Activated T-cell treated with anti-CD3 and anti-CD28 coated beads, Interleukin-2, amount 50 U/mL, for 24 hours (primary cell): ENCODE measurements at regions not wholly inside any gene's neighbourhood (a gene's known extent, or its start where the extent isn't known, plus 50 kb on each side); places are given as distances from the start of the nearest gene placed in this dataset.

ENCODE experiments used
- DNase-seq: peaks from one replicate; pipeline ENCODE4 v3.0.0-alpha.2; 2020
- H3K27ac Mint-ChIP-seq: 2 replicates; pipeline ENCODE4 v1.8.0; 2020; ENCODE audit warnings: mild to moderate bottlenecking, mixed read lengths
- H3K27me3 Mint-ChIP-seq: 2 replicates; pipeline ENCODE4 v1.8.0; 2020; ENCODE audit warnings: mixed read lengths
- H3K36me3 Mint-ChIP-seq: 2 replicates; pipeline ENCODE4 v1.8.0; 2020; ENCODE audit warnings: low read depth, mixed read lengths
- H3K4me1 Mint-ChIP-seq: 2 replicates; pipeline ENCODE4 v1.8.0; 2020; ENCODE audit warnings: low read depth, mixed read lengths
- H3K4me3 Mint-ChIP-seq: 2 replicates; pipeline ENCODE4 v1.8.0; 2020; ENCODE audit warnings: mild to moderate bottlenecking, moderate library complexity, mixed read lengths
- H3K9me3 Mint-ChIP-seq: 2 replicates; pipeline ENCODE4 v1.8.0; 2020; ENCODE audit warnings: mixed read lengths

DNA sequence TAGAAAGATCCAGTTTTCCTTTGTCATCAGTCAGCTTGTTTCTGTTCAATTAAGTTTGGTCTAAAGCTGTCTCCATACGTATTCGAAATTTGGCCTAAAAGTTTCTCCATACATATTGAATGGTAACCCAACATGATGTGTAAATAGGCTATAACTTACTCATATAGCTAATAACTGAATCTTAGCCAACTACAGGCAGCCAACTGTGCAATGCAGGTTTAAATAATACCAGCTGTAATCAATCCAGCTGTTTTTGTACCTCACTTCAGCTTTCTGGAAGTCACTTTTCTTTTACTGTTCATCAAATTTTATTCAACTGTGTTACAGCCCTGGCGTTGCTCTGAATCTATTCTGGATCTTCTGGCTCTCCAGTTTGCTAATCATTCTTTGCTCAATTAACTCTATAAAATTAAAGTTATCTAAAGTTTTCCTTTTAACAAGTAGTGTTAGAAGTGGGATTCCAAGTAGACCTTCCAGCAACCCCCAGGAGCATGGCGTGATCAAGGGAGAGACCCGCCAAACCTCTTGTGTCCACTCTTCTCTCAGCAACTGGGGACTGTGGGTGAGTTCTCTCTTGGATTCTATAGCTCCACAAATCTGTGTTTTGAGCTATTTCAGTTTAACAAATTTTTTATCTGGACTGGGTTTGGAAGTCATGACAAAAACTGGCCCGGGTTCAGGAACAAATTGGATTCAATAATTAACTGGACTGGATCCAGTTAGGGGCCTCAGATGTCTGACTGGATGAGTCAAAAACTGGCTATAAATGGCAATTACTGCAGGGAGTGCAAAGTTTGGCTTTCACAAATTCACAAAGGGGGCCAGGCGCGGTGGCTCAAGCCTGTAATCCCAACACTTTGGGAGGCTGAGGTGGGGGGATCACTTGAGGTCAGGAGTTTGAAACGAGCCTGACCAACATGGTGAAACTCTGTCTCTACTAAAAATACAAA, 329.7 kb upstream of the ST6GAL2 start:
- no peak overlapping the region for H3K4me3 Mint-ChIP-seq
- no peak for DNase-seq
- H3K27me3 Mint-ChIP-seq, result no peaks in the 10 kb centered on the region
- H3K4me1 Mint-ChIP-seq, result no peaks in the 10 kb centered on the region
- H3K36me3 Mint-ChIP-seq, result no peaks in the 10 kb centered on the region
- H3K9me3 Mint-ChIP-seq, result peaks cover 9% of the 10 kb centered on the region
- H3K27ac Mint-ChIP-seq, result no peak overlapping the region

DNA sequence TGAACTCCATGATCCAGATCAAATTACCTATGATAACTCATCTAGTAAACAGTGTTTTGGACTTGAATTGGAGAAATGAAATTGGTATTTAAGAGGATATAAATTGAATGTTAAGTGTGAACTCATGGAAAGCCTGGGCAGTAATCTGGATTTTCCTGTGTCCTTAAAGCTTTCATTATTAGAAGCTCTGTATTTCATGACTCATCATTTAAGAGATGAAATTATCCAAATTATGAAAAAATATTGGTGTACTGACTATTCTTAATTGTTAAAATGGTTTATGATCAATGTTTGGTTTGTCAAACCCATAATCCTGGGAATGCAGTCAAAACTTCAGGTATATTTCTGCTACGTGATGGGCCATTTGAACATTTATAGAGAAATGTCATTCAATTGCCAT, 332.2 kb upstream of the ST6GAL2 start:
- peaks cover 4% of the 10 kb centered on the region for H3K9me3 Mint-ChIP-seq
- no peaks in the 10 kb centered on the region for H3K27me3 Mint-ChIP-seq
- H3K4me3 Mint-ChIP-seq, result no peak overlapping the region
- no peaks in the 10 kb centered on the region for H3K36me3 Mint-ChIP-seq
- no peak overlapping the region for H3K27ac Mint-ChIP-seq
- DNase-seq, result no peak
- H3K4me1 Mint-ChIP-seq, result no peaks in the 10 kb centered on the region

DNA sequence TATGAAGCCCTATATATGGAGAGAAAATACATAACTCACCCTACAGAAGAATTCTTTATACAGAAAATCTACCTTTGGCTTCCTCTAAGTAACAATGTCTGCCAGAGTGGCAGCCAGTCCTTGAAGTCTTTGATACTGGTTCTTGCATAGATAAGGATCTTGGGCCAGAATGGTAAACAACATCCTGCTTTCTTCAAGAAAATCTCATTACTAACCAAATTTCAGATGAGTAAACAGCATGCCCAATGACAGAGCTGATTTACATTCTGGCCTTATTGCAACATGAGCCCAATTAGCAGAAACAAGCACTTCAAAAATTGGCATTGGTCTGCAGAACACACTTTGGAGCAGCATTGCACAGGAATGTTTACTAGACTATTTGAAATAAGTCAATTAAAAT, 336.5 kb upstream of the ST6GAL2 start:
- H3K4me1 Mint-ChIP-seq, result no peaks in the 10 kb centered on the region

DNA sequence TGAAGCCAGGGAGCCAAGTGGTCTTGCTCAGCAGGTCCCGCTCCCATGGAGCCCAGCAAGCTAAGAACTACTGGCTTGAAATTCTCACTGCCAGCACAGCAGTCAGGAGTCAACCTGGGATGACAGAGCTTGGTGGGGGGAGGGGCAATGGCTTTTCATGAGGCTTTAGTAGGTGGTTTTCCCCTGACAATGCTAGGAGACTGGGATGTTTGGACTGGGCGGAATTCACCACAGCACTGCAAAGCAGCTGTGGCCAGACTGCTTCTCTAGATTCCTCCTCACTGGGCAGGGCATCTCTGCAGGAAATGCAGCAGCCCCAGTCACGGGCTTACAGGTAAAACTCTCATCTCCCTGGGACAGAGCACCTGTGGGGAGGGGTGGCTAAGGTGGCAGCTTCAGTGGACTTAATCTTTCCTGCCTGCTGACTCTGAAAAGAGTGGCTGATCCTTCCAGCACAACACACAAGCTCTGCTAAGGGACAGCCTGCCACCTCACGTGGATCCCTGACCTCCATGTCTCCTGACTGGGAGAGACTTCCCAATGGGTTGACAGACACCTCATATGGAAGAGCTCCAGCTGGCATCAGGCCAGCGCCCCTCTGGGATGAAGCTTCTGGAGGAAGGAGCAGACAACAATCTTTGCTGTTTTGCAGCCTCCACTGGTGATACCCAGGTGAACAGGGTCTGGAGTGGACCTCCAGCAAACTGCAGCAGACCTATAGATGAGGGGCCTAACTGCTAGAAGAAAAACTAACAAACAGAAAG, 349.7 kb upstream of the ST6GAL2 start:
- H3K9me3 Mint-ChIP-seq, result peaks cover 2% of the 10 kb centered on the region
- no peaks in the 10 kb centered on the region for H3K36me3 Mint-ChIP-seq
- H3K4me1 Mint-ChIP-seq, result no peaks in the 10 kb centered on the region
- H3K27me3 Mint-ChIP-seq, result no peaks in the 10 kb centered on the region
- H3K4me3 Mint-ChIP-seq, result no peak overlapping the region
- DNase-seq, result no peak
- no peak overlapping the region for H3K27ac Mint-ChIP-seq

More for the DNA sequence above, 336.5 kb upstream of the ST6GAL2 start:
- Mint-ChIP-seq H3K27me3 (no peaks in the 10 kb centered on the region), H3K27ac (no peak overlapping the region), H3K4me3 (no peak overlapping the region), H3K36me3 (no peaks in the 10 kb centered on the region), H3K9me3 (peaks cover 3% of the 10 kb centered on the region)
- no peak for DNase-seq

DNA sequence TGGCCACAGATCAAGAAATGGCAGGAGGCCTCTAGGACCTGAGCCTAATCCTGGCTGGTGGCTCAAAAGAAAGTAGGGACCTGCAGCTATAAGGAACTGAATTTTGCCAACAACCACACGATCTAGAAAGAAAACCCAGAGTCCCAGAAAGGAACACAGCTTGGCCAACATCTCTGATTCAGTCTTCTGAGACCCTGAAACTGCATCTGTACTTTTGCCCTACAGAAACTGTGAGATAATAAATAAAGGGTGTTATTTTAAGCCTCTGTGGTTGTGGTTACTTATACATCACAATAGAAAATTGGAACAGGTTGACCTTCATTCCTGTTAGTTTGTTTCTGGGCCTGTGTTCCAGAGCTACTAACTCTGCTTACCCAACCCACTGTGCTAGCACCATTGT, 356.8 kb upstream of the ST6GAL2 start:
- DNase-seq, result no peak
- H3K9me3 Mint-ChIP-seq, result no peaks in the 10 kb centered on the region
- no peaks in the 10 kb centered on the region for H3K4me1 Mint-ChIP-seq
- no peak overlapping the region for H3K27ac Mint-ChIP-seq
- H3K27me3 Mint-ChIP-seq, result no peaks in the 10 kb centered on the region
- no peak overlapping the region for H3K4me3 Mint-ChIP-seq
- no peaks in the 10 kb centered on the region for H3K36me3 Mint-ChIP-seq

DNA sequence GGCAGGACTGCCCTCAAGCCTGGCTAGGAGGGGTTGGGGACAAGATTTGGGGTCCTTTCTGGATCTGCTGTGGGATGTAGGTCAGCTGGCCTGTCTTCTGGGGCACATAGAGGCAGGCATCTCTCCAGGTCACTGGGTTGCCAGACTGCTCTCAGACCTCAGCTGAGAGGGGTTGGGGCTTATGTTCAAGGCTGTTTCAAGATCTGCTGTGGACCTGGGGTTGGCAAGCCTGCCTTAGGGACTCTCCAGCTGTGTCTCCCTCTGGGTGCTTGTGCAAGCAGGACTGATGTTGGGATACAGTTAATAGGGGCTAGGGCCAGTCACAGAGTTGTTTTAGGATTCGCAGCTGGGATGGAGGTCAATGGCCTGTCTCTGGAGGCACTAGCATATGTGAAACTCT, 363.0 kb upstream of the ST6GAL2 start:
- no peaks in the 10 kb centered on the region for H3K36me3 Mint-ChIP-seq
- no peak overlapping the region for H3K27ac Mint-ChIP-seq
- no peak overlapping the region for H3K4me3 Mint-ChIP-seq
- DNase-seq, result no peak
- H3K9me3 Mint-ChIP-seq, result no peaks in the 10 kb centered on the region
- no peaks in the 10 kb centered on the region for H3K27me3 Mint-ChIP-seq
- no peaks in the 10 kb centered on the region for H3K4me1 Mint-ChIP-seq

DNA sequence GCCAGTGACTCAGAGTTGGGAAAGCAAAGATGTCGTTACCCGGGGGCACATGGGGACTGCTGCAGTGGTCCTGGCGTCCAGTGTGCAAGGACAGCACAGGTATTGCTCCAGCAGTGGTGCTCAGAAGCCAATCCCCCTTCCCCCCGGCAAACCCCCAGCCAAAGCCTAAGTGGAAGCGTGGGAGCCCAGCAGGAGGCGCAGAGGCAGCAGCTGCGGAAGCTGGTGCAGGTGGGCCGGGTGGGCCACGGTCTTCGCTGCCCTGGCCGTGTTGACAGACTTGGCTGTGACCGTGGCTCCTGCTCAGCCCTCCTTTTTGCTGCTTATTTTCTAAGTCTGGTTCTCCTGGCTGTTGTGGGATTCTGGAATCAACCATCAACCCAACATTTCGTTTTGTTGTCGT, 369.8 kb upstream of the ST6GAL2 start:
- H3K9me3 Mint-ChIP-seq, result peaks cover 4% of the 10 kb centered on the region
- no peak overlapping the region for H3K4me3 Mint-ChIP-seq
- no peak for DNase-seq
- H3K36me3 Mint-ChIP-seq, result no peaks in the 10 kb centered on the region
- no peaks in the 10 kb centered on the region for H3K4me1 Mint-ChIP-seq
- H3K27me3 Mint-ChIP-seq, result no peaks in the 10 kb centered on the region
- H3K27ac Mint-ChIP-seq, result no peak overlapping the region

DNA sequence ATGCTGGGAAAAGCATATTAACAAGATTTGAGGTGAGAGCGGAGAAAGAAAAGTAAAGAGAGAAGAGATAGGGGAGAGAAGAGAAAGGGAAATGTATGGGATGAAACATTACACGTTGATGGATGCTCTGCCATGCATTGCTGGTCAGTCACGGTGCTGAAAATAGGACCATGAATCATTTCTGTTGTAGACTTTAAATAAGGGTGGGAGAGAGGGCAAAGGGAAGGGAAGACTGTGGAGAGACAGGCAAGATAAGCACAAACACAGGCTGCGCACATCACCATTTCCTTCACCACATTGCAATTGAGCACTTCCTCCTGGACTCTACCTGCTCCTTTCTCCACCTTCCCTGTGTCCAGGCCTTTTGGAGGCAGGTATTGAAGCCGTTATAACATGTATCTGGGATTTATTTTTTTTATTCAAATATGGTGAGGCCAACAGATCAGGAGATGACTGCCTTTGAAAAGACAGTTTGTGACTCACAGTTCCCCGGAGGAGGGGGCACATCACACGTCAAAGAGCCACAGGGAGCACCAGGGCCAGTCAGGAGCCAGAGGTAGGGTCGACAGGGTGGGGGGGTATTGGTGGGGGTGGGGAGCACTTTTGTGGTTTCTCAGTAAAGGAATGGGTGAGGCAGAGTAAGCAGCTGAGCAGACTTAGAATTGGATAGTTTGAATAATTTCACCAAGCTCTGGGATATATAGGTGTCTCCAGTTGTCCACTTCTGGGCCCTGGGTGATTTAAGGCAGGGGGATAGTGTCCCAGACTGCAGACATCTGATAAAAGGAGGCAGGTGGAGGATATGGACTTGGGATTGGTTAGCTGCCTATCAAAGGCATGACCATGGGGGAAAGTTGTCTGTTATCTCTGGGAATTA, 372.8 kb upstream of the ST6GAL2 start:
- H3K4me1 Mint-ChIP-seq, result no peaks in the 10 kb centered on the region
- H3K4me3 Mint-ChIP-seq, result no peak overlapping the region
- H3K27ac Mint-ChIP-seq, result no peak overlapping the region
- H3K36me3 Mint-ChIP-seq, result no peaks in the 10 kb centered on the region
- no peak for DNase-seq
- no peaks in the 10 kb centered on the region for H3K27me3 Mint-ChIP-seq
- H3K9me3 Mint-ChIP-seq, result peaks cover 4% of the 10 kb centered on the region

DNA sequence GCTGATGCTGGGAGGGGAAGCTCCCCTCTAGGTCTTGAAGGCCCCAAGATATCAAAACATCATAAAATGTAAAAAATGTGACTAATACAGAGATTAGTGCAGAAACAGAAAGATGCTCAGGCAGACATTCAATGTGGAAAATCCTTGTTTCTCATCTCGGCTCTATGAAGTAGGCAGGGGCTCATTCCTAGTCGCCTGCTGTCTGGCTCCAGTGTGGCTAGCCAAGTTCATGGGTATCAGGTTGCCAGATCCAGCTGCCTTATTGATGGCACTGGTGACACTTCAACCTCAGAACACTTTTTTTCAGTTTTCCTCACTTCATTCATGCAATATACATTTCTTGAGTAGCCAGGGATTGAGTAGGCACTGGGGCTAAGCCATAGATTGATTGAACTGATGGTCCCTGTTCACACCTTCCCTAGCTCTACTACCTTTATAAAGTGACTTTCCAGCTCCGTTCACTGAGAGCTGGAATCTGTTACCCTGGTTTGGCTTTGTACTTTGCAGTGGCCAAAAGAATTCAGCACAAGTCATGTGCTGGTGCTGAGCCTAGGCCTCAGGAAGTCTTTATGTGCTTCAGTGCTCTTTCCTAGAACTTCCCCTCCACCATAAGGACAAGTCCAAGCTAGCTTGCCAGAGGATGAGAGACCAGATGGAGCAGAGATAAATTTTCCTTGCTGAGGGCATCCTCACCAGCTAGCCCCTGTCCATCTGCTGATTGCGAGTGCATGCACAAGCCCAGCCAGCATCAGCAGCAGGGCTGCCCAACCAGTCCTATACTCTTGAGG, 373.6 kb upstream of the ST6GAL2 start:
- no peak for DNase-seq
- no peak overlapping the region for H3K4me3 Mint-ChIP-seq
- peaks cover 4% of the 10 kb centered on the region for H3K9me3 Mint-ChIP-seq
- no peaks in the 10 kb centered on the region for H3K36me3 Mint-ChIP-seq
- no peaks in the 10 kb centered on the region for H3K4me1 Mint-ChIP-seq
- no peaks in the 10 kb centered on the region for H3K27me3 Mint-ChIP-seq
- H3K27ac Mint-ChIP-seq, result no peak overlapping the region

DNA sequence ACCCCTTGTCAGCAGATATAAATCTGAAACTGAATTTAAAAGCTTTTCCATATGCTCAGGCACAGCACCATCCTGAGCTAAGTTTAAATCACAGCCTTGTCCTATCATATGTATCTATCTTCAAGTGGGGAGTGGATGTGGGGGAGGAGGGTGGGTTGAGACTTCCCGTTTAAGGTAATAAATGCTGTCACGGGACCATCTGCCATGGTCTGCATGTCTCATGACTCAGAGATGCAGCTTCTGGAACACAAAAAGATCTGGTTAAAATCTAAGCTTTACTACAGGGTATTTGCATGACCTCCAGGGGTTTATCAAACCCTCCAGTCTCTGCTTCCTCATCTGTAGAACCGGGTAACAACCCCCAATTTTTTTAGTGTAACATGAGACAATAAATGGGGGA, 377.7 kb upstream of the ST6GAL2 start:
- H3K4me1 Mint-ChIP-seq, result no peaks in the 10 kb centered on the region
- no peaks in the 10 kb centered on the region for H3K36me3 Mint-ChIP-seq
- H3K4me3 Mint-ChIP-seq, result no peak overlapping the region
- no peaks in the 10 kb centered on the region for H3K27me3 Mint-ChIP-seq
- DNase-seq, result no peak
- H3K9me3 Mint-ChIP-seq, result no peaks in the 10 kb centered on the region
- H3K27ac Mint-ChIP-seq, result no peak overlapping the region

DNA sequence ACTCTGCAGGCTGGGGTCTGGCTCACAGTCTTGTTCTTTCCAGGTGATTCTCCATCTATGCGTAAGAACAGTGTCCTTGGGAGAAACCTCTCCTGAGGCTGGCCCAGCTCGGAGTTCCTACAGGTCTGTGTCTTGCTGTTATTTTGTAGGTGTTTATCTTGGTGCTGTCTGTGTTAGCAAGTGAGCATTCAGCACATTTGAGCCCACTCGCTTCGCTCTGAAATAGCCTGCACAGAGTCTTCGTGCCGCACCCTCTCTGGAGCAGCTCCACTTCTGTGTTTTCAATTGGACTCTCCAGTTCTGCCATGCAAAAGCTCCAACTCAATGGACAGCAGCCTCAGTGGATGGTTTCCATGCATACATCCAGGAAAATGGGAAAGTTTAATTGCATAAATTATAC, 378.2 kb upstream of the ST6GAL2 start:
- no peaks in the 10 kb centered on the region for H3K27me3 Mint-ChIP-seq

DNA sequence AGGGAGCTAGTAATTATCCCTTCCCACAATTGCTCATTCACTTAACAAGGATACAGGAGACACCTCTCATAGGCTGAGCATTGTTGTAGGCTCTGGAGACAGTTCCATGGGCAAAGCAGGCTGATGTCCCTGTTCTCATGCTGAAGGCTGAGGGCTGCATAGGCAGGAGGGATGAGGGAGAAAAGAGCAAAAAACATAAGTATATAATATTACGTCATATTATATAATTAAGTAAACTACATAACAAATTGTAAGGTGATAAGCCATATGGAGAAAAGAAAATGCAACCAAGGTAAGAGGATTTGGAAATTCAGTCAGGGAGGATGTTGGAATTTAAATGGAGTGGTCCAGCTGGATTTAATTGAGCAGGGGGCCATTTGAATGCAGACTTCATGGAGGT, 380.6 kb upstream of the ST6GAL2 start:
- DNase-seq, result no peak
- Mint-ChIP-seq H3K36me3 (no peaks in the 10 kb centered on the region), H3K4me1 (no peaks in the 10 kb centered on the region), H3K4me3 (no peak overlapping the region), H3K27me3 (no peaks in the 10 kb centered on the region), H3K9me3 (peaks cover 3% of the 10 kb centered on the region), H3K27ac (no peak overlapping the region)

More for the DNA sequence above, 378.2 kb upstream of the ST6GAL2 start:
- Mint-ChIP-seq H3K4me3 (no peak overlapping the region), H3K4me1 (no peaks in the 10 kb centered on the region), H3K36me3 (no peaks in the 10 kb centered on the region), H3K27ac (no peak overlapping the region), H3K9me3 (no peaks in the 10 kb centered on the region)
- no peak for DNase-seq

DNA sequence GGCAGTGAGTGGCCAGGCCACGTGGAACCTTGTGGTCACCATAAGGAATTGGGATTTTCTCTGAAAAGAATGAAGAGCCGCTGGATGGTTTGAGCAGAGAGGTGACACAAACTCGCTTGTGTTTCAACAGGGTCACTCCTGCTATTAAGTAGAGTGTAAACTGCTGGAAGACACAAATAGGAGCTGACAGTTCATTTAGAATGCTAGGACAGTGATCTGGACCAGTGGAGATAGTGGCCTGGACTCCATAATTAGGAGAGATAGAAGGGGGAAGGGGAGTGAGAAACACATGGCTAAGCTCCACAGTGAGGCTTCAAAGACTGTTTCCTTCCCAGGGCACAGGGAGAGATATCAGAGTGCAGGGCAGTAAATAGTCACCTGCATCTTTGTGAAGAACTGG, 381.1 kb upstream of the ST6GAL2 start:
- Mint-ChIP-seq H3K36me3 (no peaks in the 10 kb centered on the region), H3K9me3 (peaks cover 3% of the 10 kb centered on the region), H3K4me3 (no peak overlapping the region), H3K27me3 (no peaks in the 10 kb centered on the region), H3K4me1 (no peaks in the 10 kb centered on the region), H3K27ac (no peak overlapping the region)
- DNase-seq, result no peak

DNA sequence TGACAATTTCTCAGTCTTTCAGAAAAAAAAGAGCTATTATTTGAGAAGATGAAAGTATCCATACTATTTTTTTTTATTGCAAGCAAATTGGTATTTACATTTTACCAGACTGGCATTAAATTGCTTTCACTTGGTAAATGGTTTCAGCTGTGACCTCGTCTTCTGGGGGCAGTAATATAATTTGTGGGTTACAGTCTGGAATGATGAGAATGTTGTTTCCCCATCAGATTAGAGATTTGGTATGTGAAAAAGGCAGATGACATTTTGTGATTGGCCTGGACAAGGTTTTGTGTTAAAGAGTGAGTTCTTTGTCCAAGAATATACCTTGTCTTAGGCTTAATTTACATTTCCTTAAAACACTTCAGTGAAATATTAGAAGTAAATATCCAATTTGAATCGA, 390.1 kb upstream of the ST6GAL2 start:
- no peaks in the 10 kb centered on the region for H3K4me1 Mint-ChIP-seq
- no peaks in the 10 kb centered on the region for H3K36me3 Mint-ChIP-seq
- H3K27me3 Mint-ChIP-seq, result no peaks in the 10 kb centered on the region
- no peak overlapping the region for H3K27ac Mint-ChIP-seq
- peaks cover 3% of the 10 kb centered on the region for H3K9me3 Mint-ChIP-seq
- DNase-seq, result no peak
- H3K4me3 Mint-ChIP-seq, result no peak overlapping the region
